ENCODE measurements at regions not wholly inside any gene's neighbourhood (a gene's known extent, or its start where the extent isn't known, plus 50 kb on each side); places are given as distances from the start of the nearest gene placed in this dataset.

- TF ChIP-seq CTCF (IDR thresholded peaks at IDR 0.05; ENCODE audit: low read depth, low read length), result no peak
- in situ Hi-C loops (cut with HindIII; ENCODE audit: low sequenced_read_pairs), result no loop called here
- H3K4me3 ChIP-seq (ENCODE audit: low read depth, low read length), result no peak overlapping the region
- no peak for DNase-seq (ENCODE audit: low read depth, low spot score)
Observed at GRCh38 chr5:3995954-3996619, 400.5 kb downstream of the IRX1 start.

GRCh38 chr5:3996707-3997336 lies 401.2 kb downstream of the IRX1 start:
- no peak overlapping the region for H3K4me3 ChIP-seq (ENCODE audit: low read depth, low read length)
- in situ Hi-C loops (cut with HindIII; ENCODE audit: low sequenced_read_pairs), result no loop called here
- DNase-seq (ENCODE audit: low read depth, low spot score), result no peak
- TF ChIP-seq CTCF (IDR thresholded peaks at IDR 0.05; ENCODE audit: low read depth, low read length), result no peak

- H3K4me3 ChIP-seq (ENCODE audit: low read depth, low read length), result no peak overlapping the region
- no peak for TF ChIP-seq CTCF (IDR thresholded peaks at IDR 0.05; ENCODE audit: low read depth, low read length)
- in situ Hi-C loops (cut with HindIII; ENCODE audit: low sequenced_read_pairs), result no loop called here
- no peak for DNase-seq (ENCODE audit: low read depth, low spot score)
Observed at GRCh38 chr5:3997670-3998069, 402.0 kb downstream of the IRX1 start.

GRCh38 chr5:3999929-4000328 lies 404.3 kb downstream of the IRX1 start:
- no peak for TF ChIP-seq CTCF (IDR thresholded peaks at IDR 0.05; ENCODE audit: low read depth, low read length)
- no peak for DNase-seq (ENCODE audit: low read depth, low spot score)
- in situ Hi-C loops (cut with HindIII; ENCODE audit: low sequenced_read_pairs), result no loop called here
- H3K4me3 ChIP-seq (ENCODE audit: low read depth, low read length), result no peak overlapping the region

- no peak overlapping the region for H3K4me3 ChIP-seq (ENCODE audit: low read depth, low read length)
- DNase-seq (ENCODE audit: low read depth, low spot score), result no peak
- TF ChIP-seq CTCF (IDR thresholded peaks at IDR 0.05; ENCODE audit: low read depth, low read length), result no peak
- in situ Hi-C loops (cut with HindIII; ENCODE audit: low sequenced_read_pairs), result no loop called here
Observed at GRCh38 chr5:4001004-4001403, 405.4 kb downstream of the IRX1 start.

GRCh38 chr5:4001758-4002533 lies 406.3 kb downstream of the IRX1 start:
- H3K4me3 ChIP-seq (ENCODE audit: low read depth, low read length), result no peak overlapping the region
- in situ Hi-C loops (cut with HindIII; ENCODE audit: low sequenced_read_pairs), result no loop called here
- no peak for DNase-seq (ENCODE audit: low read depth, low spot score)
- no peak for TF ChIP-seq CTCF (IDR thresholded peaks at IDR 0.05; ENCODE audit: low read depth, low read length)

All from astrocyte of the spinal cord (primary cell).